Liver (tissue), 8 donors: ENCODE measurements at regions not wholly inside any gene's neighbourhood (a gene's known extent, or its start where the extent isn't known, plus 50 kb on each side); places are given as distances from the start of the nearest gene placed in this dataset.

Experiments used
- DNase-seq: peaks from one replicate; pipeline ENCODE4 v3.0.0-alpha.2; 2017; ENCODE audit warnings: low spot score
- H3K27ac ChIP-seq, 2 donors: one replicate each; pipeline ENCODE4 v1.7.0; 2013; ENCODE audit warnings: inconsistent platforms in 2 of 2, low read length in 2 of 2, control low read depth in 1 of 2, low read depth in 1 of 2, mild to moderate bottlenecking in 1 of 2
- H3K27me3 ChIP-seq, 4 donors: one replicate each; pipeline versions ENCODE4 v1.6.1 to v1.7.0; 2013; ENCODE audit warnings: low read length in 3 of 4, inconsistent platforms in 1 of 4, mild to moderate bottlenecking in 1 of 4, moderate library complexity in 1 of 4; ENCODE audit not compliant: control insufficient read depth in 4 of 4, insufficient read depth in 4 of 4
- H3K36me3 ChIP-seq, 4 donors: one replicate each; pipeline versions ENCODE4 v1.6.1 to v1.7.0; 2013; ENCODE audit warnings: low read length in 3 of 4, mild to moderate bottlenecking in 3 of 4, low read depth in 1 of 4, moderate library complexity in 1 of 4; ENCODE audit not compliant: control insufficient read depth in 4 of 4, insufficient read depth in 3 of 4
- H3K4me1 ChIP-seq, 4 donors: one replicate each; pipeline versions ENCODE4 v1.6.1 to v1.7.0; 2013; ENCODE audit warnings: low read length in 3 of 4, mild to moderate bottlenecking in 3 of 4, moderate library complexity in 1 of 4; ENCODE audit not compliant: control insufficient read depth in 4 of 4, insufficient read depth in 4 of 4
- H3K4me3 ChIP-seq, 3 donors: one replicate each; pipeline versions ENCODE4 v1.6.1 to v1.7.0; 2013; ENCODE audit warnings: low read length in 3 of 3, control low read depth in 1 of 3, low read depth in 1 of 3, mild to moderate bottlenecking in 1 of 3
- H3K9ac ChIP-seq, 2 donors: one replicate each; pipeline ENCODE4 v1.7.0; 2013; ENCODE audit warnings: low read length in 2 of 2, mild to moderate bottlenecking in 2 of 2, moderate library complexity in 2 of 2, control low read depth in 1 of 2, low read depth in 1 of 2
- H3K9me3 ChIP-seq, 4 donors: one replicate each; pipeline versions ENCODE4 v1.6.1 to v1.7.0; 2013; ENCODE audit warnings: low read length in 3 of 4; ENCODE audit not compliant: control insufficient read depth in 4 of 4
- CTCF ChIP-seq: fragments of 150-350 bp; IDR thresholded peaks from 2 replicates; pipeline ENCODE4 v1.5.1; 2017; ENCODE audit warnings: improper control_type of control experiment, low read depth, low read length; ENCODE audit not compliant: missing input control
- GABPA ChIP-seq, 2 donors: IDR thresholded peaks in 1 of 2; conservative IDR thresholded peaks in 1 of 2; 2 replicates each; pipeline ENCODE4 v1.6.1; 2016; ENCODE audit warnings: antibody characterized with exemption in 2 of 2, mild to moderate bottlenecking in 1 of 2, moderate library complexity in 1 of 2
- HNF4A ChIP-seq, 2 donors: conservative IDR thresholded peaks; 2 replicates each; pipeline ENCODE4 v1.6.1; 2016; ENCODE audit warnings: antibody characterized with exemption in 2 of 2, mild to moderate bottlenecking in 2 of 2
- HNF4G ChIP-seq: IDR thresholded peaks from 2 replicates; pipeline ENCODE4 v1.6.1; 2016; ENCODE audit warnings: antibody characterized with exemption
- JUND ChIP-seq, 2 donors: IDR thresholded peaks; 2 replicates each; pipeline ENCODE4 v1.6.1; 2016; ENCODE audit warnings: antibody characterized with exemption in 2 of 2
- NR2F2 ChIP-seq: IDR thresholded peaks from 2 replicates; pipeline ENCODE4 v1.6.1; 2016; ENCODE audit warnings: antibody characterized with exemption
- RAD21 ChIP-seq, 2 donors: IDR thresholded peaks; 2 replicates each; pipeline ENCODE4 v1.6.1; 2016; ENCODE audit warnings: antibody characterized with exemption in 2 of 2, mild to moderate bottlenecking in 2 of 2
- RXRA ChIP-seq, 2 donors: IDR thresholded peaks; 2 replicates each; pipeline ENCODE4 v1.6.1; 2017 to 2018; ENCODE audit warnings: antibody characterized with exemption in 2 of 2, mild to moderate bottlenecking in 1 of 2
- SP1 ChIP-seq: IDR thresholded peaks from 2 replicates; pipeline ENCODE4 v1.6.1; 2018; ENCODE audit warnings: antibody characterized with exemption, mild to moderate bottlenecking
- TAF1 ChIP-seq: conservative IDR thresholded peaks from 2 replicates; pipeline ENCODE4 v1.6.1; 2016; ENCODE audit warnings: antibody characterized with exemption, mild to moderate bottlenecking
- YY1 ChIP-seq: IDR thresholded peaks from 2 replicates; pipeline ENCODE4 v1.6.1; 2016; ENCODE audit warnings: antibody characterized with exemption, mild to moderate bottlenecking
- WGBS: extraction: QIAGEN DNeasy Blood & Tissue Kit; methylation state at CpG from one replicate; pipeline ENCODE4 v1.1.7; 2013; 5-methylcytosine and 5-hydroxymethylcytosine counted together
- TF ChIP-seq, protein P1 (sequence below): IDR thresholded peaks from 2 replicates; pipeline ENCODE4 v1.6.1; 2016; ENCODE audit warnings: antibody characterized with exemption
- TF ChIP-seq, protein P2 (sequence below): IDR thresholded peaks from 2 replicates; pipeline ENCODE4 v1.6.1; 2016; ENCODE audit warnings: antibody characterized with exemption, mild to moderate bottlenecking
- TF ChIP-seq, protein P3 (sequence below): IDR thresholded peaks from 2 replicates; pipeline ENCODE4 v1.6.1; 2016; ENCODE audit warnings: antibody characterized with exemption
- donor health status: healthy.
- donor health status: healthy.
- donor health status: healthy.
- donor health status: healthy.
- donor health status: healthy.

GRCh38 chrX:125507119-125507518, 187.4 kb downstream of the TEX13C start:
- Histone ChIP-seq H3K9ac (no peak overlapping the region), H3K4me1 (no peaks in the 10 kb centered on the region), H3K36me3 (no peaks in the 10 kb centered on the region), H3K4me3 (no peak overlapping the region), H3K27ac (no peak overlapping the region), H3K9me3 (no peaks in the 10 kb centered on the region), H3K27me3 (no peaks in the 10 kb centered on the region)
- DNase-seq, result no peak
- TF ChIP-seq GABPA (IDR thresholded peaks at IDR 0.05 in 1 of 2, conservative IDR thresholded peaks at IDR 0.05 in 1 of 2), result no peak
- no peak for TF ChIP-seq HNF4A (conservative IDR thresholded peaks at IDR 0.05)
- TF ChIP-seq TAF1, result no peak
- no peak for TF ChIP-seq YY1
- no peak for TF ChIP-seq SP1
- no peak for TF ChIP-seq JUND (IDR thresholded peaks at IDR 0.05)
- TF ChIP-seq, protein P1, sequence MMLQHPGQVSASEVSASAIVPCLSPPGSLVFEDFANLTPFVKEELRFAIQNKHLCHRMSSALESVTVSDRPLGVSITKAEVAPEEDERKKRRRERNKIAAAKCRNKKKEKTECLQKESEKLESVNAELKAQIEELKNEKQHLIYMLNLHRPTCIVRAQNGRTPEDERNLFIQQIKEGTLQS, result no peak
- no peak for TF ChIP-seq RXRA (IDR thresholded peaks at IDR 0.05)
- TF ChIP-seq, protein P2, sequence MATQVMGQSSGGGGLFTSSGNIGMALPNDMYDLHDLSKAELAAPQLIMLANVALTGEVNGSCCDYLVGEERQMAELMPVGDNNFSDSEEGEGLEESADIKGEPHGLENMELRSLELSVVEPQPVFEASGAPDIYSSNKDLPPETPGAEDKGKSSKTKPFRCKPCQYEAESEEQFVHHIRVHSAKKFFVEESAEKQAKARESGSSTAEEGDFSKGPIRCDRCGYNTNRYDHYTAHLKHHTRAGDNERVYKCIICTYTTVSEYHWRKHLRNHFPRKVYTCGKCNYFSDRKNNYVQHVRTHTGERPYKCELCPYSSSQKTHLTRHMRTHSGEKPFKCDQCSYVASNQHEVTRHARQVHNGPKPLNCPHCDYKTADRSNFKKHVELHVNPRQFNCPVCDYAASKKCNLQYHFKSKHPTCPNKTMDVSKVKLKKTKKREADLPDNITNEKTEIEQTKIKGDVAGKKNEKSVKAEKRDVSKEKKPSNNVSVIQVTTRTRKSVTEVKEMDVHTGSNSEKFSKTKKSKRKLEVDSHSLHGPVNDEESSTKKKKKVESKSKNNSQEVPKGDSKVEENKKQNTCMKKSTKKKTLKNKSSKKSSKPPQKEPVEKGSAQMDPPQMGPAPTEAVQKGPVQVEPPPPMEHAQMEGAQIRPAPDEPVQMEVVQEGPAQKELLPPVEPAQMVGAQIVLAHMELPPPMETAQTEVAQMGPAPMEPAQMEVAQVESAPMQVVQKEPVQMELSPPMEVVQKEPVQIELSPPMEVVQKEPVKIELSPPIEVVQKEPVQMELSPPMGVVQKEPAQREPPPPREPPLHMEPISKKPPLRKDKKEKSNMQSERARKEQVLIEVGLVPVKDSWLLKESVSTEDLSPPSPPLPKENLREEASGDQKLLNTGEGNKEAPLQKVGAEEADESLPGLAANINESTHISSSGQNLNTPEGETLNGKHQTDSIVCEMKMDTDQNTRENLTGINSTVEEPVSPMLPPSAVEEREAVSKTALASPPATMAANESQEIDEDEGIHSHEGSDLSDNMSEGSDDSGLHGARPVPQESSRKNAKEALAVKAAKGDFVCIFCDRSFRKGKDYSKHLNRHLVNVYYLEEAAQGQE, result no peak
- TF ChIP-seq NR2F2, result no peak
- TF ChIP-seq, protein P3, sequence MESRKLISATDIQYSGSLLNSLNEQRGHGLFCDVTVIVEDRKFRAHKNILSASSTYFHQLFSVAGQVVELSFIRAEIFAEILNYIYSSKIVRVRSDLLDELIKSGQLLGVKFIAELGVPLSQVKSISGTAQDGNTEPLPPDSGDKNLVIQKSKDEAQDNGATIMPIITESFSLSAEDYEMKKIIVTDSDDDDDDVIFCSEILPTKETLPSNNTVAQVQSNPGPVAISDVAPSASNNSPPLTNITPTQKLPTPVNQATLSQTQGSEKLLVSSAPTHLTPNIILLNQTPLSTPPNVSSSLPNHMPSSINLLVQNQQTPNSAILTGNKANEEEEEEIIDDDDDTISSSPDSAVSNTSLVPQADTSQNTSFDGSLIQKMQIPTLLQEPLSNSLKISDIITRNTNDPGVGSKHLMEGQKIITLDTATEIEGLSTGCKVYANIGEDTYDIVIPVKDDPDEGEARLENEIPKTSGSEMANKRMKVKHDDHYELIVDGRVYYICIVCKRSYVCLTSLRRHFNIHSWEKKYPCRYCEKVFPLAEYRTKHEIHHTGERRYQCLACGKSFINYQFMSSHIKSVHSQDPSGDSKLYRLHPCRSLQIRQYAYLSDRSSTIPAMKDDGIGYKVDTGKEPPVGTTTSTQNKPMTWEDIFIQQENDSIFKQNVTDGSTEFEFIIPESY, result no peak
- no peak for TF ChIP-seq RAD21 (IDR thresholded peaks at IDR 0.05)
- no peak for TF ChIP-seq CTCF
- 74% methylated on average over 1 of the region's 1 CpG for WGBS

GRCh38 chrX:125520029-125520428, 200.4 kb downstream of the TEX13C start:
- Histone ChIP-seq H3K9me3 (no peaks in the 10 kb centered on the region), H3K27ac (no peak overlapping the region), H3K27me3 (no peaks in the 10 kb centered on the region), H3K9ac (no peak overlapping the region), H3K4me3 (no peak overlapping the region), H3K36me3 (no peaks in the 10 kb centered on the region), H3K4me1 (no peaks in the 10 kb centered on the region)
- WGBS, result 90% methylated on average over 1 of the region's 1 CpG
- DNase-seq, result no peak
- no peak for TF ChIP-seq JUND (IDR thresholded peaks at IDR 0.05)
- TF ChIP-seq NR2F2, result no peak
- TF ChIP-seq TAF1, result no peak
- TF ChIP-seq, protein P3, result no peak
- TF ChIP-seq RAD21 (IDR thresholded peaks at IDR 0.05), result no peak
- no peak for TF ChIP-seq SP1
- TF ChIP-seq HNF4G, result no peak
- no peak for TF ChIP-seq HNF4A (conservative IDR thresholded peaks at IDR 0.05)
